HL-60 (cell line): ENCODE measurements at regions not wholly inside any gene's neighbourhood (a gene's known extent, or its start where the extent isn't known, plus 50 kb on each side); places are given as distances from the start of the nearest gene placed in this dataset.

ENCODE experiments used
- DNase-seq, 2 experiments: peaks; one replicate each; pipeline ENCODE4 v3.0.0-alpha.2; 2010 to 2020; ENCODE audit warnings: low read depth in 1 of 2, low spot score in 1 of 2
- H3K27ac ChIP-seq: fragments of 250-450 bp; sonication (Bioruptor Pico); replicated peaks from 2 replicates; pipeline ENCODE4 v1.5.1; 2020; ENCODE audit warnings: mild to moderate bottlenecking, moderate library complexity
- H3K27me3 ChIP-seq: fragments of 250-450 bp; sonication (Bioruptor Pico); 2 replicates; pipeline ENCODE4 v1.5.1; 2021; ENCODE audit warnings: mild to moderate bottlenecking, moderate library complexity; ENCODE audit not compliant: insufficient read depth, poor library complexity, severe bottlenecking
- H3K4me3 ChIP-seq: replicated peaks from 2 replicates; pipeline ENCODE4 v1.5.1; 2011; ENCODE audit warnings: mild to moderate bottlenecking, control low read depth, low read length; ENCODE audit not compliant: insufficient read depth
- GABPA ChIP-seq: IDR thresholded peaks from 2 replicates; pipeline ENCODE4 v1.6.1; 2012; ENCODE audit warnings: low read depth
- POLR2AphosphoS5 ChIP-seq: IDR thresholded peaks from 2 replicates; pipeline ENCODE4 v1.6.1; 2012; ENCODE audit warnings: low read depth
- REST ChIP-seq: IDR thresholded peaks from 2 replicates; pipeline ENCODE4 v1.6.1; 2012; ENCODE audit warnings: low read depth; ENCODE audit not compliant: insufficient replicate concordance
- SPI1 ChIP-seq: IDR thresholded peaks from 2 replicates; pipeline ENCODE4 v1.6.1; 2012; ENCODE audit warnings: low read depth, mild to moderate bottlenecking, borderline replicate concordance
- TF ChIP-seq, protein P1 (sequence below): IDR thresholded peaks from one replicate; pipeline ENCODE4 v1.5.1; 2011; ENCODE audit warnings: low read length, control low read depth, inconsistent platforms; ENCODE audit not compliant: insufficient read depth

- Histone ChIP-seq H3K4me3 (no peak overlapping the region), H3K27me3 (no peaks in the 10 kb centered on the region), H3K27ac (no peak overlapping the region)
- no peak for DNase-seq
- TF ChIP-seq GABPA (no peak), POLR2AphosphoS5 (no peak), SPI1 (no peak), REST (no peak)
- TF ChIP-seq, protein P1, sequence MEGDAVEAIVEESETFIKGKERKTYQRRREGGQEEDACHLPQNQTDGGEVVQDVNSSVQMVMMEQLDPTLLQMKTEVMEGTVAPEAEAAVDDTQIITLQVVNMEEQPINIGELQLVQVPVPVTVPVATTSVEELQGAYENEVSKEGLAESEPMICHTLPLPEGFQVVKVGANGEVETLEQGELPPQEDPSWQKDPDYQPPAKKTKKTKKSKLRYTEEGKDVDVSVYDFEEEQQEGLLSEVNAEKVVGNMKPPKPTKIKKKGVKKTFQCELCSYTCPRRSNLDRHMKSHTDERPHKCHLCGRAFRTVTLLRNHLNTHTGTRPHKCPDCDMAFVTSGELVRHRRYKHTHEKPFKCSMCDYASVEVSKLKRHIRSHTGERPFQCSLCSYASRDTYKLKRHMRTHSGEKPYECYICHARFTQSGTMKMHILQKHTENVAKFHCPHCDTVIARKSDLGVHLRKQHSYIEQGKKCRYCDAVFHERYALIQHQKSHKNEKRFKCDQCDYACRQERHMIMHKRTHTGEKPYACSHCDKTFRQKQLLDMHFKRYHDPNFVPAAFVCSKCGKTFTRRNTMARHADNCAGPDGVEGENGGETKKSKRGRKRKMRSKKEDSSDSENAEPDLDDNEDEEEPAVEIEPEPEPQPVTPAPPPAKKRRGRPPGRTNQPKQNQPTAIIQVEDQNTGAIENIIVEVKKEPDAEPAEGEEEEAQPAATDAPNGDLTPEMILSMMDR, result no peak
Measured at GRCh38 chr13:107912745-107913144, 302.6 kb downstream of the LIG4 start.

GRCh38 chr13:107907065-107907805, 308.1 kb downstream of the LIG4 start:
- DNase-seq, result no peak
- no peak overlapping the region for H3K4me3 ChIP-seq
- TF ChIP-seq GABPA (no peak), REST (no peak), SPI1 (no peak), POLR2AphosphoS5 (no peak)
- TF ChIP-seq, protein P1, result no peak
- H3K27me3 ChIP-seq, result no peaks in the 10 kb centered on the region
- H3K27ac ChIP-seq, result no peak overlapping the region

DNA sequence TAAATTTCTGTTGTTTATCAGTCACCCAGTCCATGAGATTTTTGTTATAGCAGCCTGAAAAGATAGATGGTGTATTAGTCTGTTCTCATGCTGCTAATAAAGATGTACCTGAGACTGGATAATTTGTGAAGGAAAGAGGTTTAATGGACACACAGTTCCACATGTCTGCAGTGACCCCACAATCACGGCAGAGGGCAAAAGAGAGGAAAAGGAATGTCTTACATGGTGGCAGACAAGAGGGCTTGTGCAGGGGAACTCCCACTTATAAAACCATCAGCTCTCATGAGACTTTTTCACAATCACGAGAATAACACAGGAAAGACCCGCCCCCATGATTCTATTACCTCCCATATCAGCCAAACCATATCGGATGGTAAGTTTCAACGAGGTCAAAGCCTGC, 309.2 kb downstream of the LIG4 start:
- H3K4me3 ChIP-seq, result no peak overlapping the region
- H3K27me3 ChIP-seq, result no peaks in the 10 kb centered on the region
- TF ChIP-seq SPI1 (no peak), POLR2AphosphoS5 (no peak)
- no peak for DNase-seq
- H3K27ac ChIP-seq, result no peak overlapping the region

DNA sequence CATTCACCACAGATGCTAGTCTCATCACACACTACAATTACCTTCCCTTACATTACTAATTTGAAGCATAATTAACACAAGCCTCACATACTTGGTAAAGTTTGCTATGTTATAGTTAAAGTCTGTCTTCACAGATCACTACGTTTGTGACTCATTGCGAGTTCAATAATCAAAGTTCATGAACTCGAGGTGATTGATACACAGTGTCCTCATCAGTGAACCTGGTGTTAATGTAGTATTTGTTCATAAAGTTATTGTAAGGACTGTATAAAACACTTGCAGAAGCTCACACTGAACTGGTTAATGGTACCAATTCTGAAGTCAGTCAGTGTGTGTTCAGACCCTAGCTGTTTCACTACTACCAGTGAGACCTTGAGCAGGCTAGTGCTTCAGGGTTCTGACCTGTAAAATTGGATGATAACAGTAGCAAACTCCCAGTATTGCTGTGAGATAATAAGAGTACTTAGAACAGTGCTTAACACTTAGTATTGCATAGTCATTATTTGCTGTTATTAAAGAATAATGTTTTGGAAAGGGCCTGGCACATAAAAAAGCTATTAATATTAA, 313.3 kb downstream of the LIG4 start:
- DNase-seq, result no peak
- Histone ChIP-seq H3K27me3 (no peaks in the 10 kb centered on the region), H3K27ac (no peak overlapping the region), H3K4me3 (no peak overlapping the region)
- no peak for TF ChIP-seq SPI1
- TF ChIP-seq, protein P1, result no peak
